Endodermal cell (in vitro differentiated cells): ENCODE measurements at regions not wholly inside any gene's neighbourhood (a gene's known extent, or its start where the extent isn't known, plus 50 kb on each side); places are given as distances from the start of the nearest gene placed in this dataset.
A peak's percentile ranks its signal among the peaks of the same experiment; 100 is the strongest.

Source experiments
- DNase-seq: peaks from one replicate; pipeline ENCODE4 v3.0.0-alpha.2; 2017
- H3K27ac ChIP-seq: 2 replicates; pipeline ENCODE4 v1.5.1; 2013; ENCODE audit warnings: mild to moderate bottlenecking, low read depth, low read length, moderate library complexity
- H3K27me3 ChIP-seq: 2 replicates; pipeline ENCODE4 v1.6.1; 2013; ENCODE audit warnings: mild to moderate bottlenecking, low read length, moderate library complexity; ENCODE audit not compliant: insufficient read depth, control insufficient read depth, poor library complexity, severe bottlenecking
- H3K36me3 ChIP-seq: 2 replicates; pipeline ENCODE4 v1.7.0; 2013; ENCODE audit warnings: mild to moderate bottlenecking, low read length, moderate library complexity; ENCODE audit not compliant: control insufficient read depth, insufficient read depth
- H3K4me1 ChIP-seq: one replicate; pipeline ENCODE4 v1.7.0; 2013; ENCODE audit warnings: low read length; ENCODE audit not compliant: control insufficient read depth, insufficient read depth
- H3K4me3 ChIP-seq: 2 replicates; pipeline ENCODE4 v1.5.1; 2013; ENCODE audit warnings: mild to moderate bottlenecking, low read length, moderate library complexity
- H3K9ac ChIP-seq: 2 replicates; pipeline ENCODE4 v1.6.1; 2013; ENCODE audit warnings: mild to moderate bottlenecking, low read length, moderate library complexity; ENCODE audit not compliant: poor library complexity, severe bottlenecking; ENCODE audit errors: extremely low read depth
- H3K9me3 ChIP-seq: 2 replicates; pipeline ENCODE4 v1.6.1; 2013; ENCODE audit warnings: mild to moderate bottlenecking, low read length, moderate library complexity; ENCODE audit not compliant: control insufficient read depth
- H3K27ac Mint-ChIP-seq: 2 replicates; pipeline ENCODE4 v1.8.0; 2020; ENCODE audit warnings: mixed read lengths
- H3K27me3 Mint-ChIP-seq: 2 replicates; pipeline ENCODE4 v1.8.0; 2021; ENCODE audit warnings: mild to moderate bottlenecking, mixed read lengths; ENCODE audit not compliant: insufficient read depth
- H3K36me3 Mint-ChIP-seq: 2 replicates; pipeline ENCODE4 v1.8.0; 2020; ENCODE audit warnings: low read depth, mixed read lengths
- H3K4me1 Mint-ChIP-seq: 2 replicates; pipeline ENCODE4 v1.8.0; 2020; ENCODE audit warnings: mixed read lengths
- H3K4me3 Mint-ChIP-seq: 2 replicates; pipeline ENCODE4 v1.8.0; 2020; ENCODE audit warnings: mild to moderate bottlenecking, moderate library complexity, mixed read lengths
- H3K9me3 Mint-ChIP-seq: 2 replicates; pipeline ENCODE4 v1.8.0; 2020; ENCODE audit warnings: mild to moderate bottlenecking, mixed read lengths
- WGBS, 2 experiments: methylation state at CpG; one replicate each; pipeline versions ENCODE4 v1.1.5 to v1.1.7; 2013; ENCODE audit warnings: missing lambda C conversion rate in 2 of 2, mixed read lengths in 1 of 2; ENCODE audit not compliant: insufficient coverage in 1 of 2, insufficient read length in 1 of 2; 5-methylcytosine and 5-hydroxymethylcytosine counted together
- TF ChIP-seq, protein P1 (sequence below): fragments of 200-600 bp; sonication (generic); conservative IDR thresholded peaks from 2 replicates; pipeline ENCODE4 v1.5.0; 2021; ENCODE audit warnings: antibody characterized with exemption, mild to moderate bottlenecking

DNA sequence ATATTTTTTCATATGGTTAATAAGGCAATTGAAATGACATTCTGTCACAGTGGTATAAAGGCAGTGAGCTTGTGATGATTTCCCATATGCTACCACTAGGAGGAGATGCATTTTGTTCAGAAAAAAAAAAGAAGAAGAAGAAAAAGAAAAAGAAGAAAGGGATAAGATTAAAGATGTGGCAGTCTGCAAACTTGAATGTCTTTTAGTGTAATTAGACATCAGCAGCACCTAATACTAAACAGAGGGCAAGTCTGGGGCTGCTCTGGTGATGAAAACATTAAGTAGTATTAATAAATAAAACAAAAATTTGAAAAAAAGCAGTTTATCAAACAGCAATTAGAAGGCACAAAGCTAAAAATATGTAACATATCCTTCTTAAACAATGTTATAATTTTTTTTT is 95.4 kb upstream of the DEFB112 start:
- Mint-ChIP-seq H3K4me1 (no peaks in the 10 kb centered on the region), H3K27me3 (no peaks in the 10 kb centered on the region), H3K36me3 (no peaks in the 10 kb centered on the region), H3K27ac (no peak overlapping the region), H3K4me3 (no peak overlapping the region), H3K9me3 (no peaks in the 10 kb centered on the region)
- Histone ChIP-seq H3K36me3 (no peaks in the 10 kb centered on the region), H3K27me3 (no peaks in the 10 kb centered on the region), H3K4me1 (no peaks in the 10 kb centered on the region), H3K9me3 (no peaks in the 10 kb centered on the region), H3K27ac (no peak overlapping the region), H3K4me3 (no peak overlapping the region), H3K9ac (no peak overlapping the region)
- DNase-seq, result no peak
- TF ChIP-seq, protein P1, sequence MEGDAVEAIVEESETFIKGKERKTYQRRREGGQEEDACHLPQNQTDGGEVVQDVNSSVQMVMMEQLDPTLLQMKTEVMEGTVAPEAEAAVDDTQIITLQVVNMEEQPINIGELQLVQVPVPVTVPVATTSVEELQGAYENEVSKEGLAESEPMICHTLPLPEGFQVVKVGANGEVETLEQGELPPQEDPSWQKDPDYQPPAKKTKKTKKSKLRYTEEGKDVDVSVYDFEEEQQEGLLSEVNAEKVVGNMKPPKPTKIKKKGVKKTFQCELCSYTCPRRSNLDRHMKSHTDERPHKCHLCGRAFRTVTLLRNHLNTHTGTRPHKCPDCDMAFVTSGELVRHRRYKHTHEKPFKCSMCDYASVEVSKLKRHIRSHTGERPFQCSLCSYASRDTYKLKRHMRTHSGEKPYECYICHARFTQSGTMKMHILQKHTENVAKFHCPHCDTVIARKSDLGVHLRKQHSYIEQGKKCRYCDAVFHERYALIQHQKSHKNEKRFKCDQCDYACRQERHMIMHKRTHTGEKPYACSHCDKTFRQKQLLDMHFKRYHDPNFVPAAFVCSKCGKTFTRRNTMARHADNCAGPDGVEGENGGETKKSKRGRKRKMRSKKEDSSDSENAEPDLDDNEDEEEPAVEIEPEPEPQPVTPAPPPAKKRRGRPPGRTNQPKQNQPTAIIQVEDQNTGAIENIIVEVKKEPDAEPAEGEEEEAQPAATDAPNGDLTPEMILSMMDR, result peak; percentile 79

DNA sequence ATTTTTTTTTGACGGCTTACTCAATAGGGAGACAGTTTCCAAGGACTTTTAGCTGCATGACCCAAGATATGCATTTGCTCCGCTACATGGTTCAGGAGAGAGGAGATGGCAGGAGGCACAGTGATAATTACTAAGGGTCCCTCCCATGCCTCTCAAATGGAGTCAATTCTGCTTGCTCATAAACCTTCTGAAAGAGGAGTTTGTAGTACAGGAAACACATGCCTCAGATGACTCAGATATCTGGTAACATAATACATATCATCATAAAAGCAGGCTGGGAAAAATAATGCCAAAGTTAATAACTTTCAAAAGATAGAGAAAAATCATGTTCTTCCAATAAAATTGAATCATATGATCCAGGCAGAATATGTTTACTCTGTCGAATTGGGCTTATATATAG is 97.6 kb upstream of the DEFB112 start:
- Histone ChIP-seq H3K4me3 (no peak overlapping the region), H3K4me1 (no peaks in the 10 kb centered on the region), H3K9ac (no peak overlapping the region), H3K27ac (no peak overlapping the region), H3K9me3 (no peaks in the 10 kb centered on the region), H3K27me3 (no peaks in the 10 kb centered on the region), H3K36me3 (no peaks in the 10 kb centered on the region)
- DNase-seq, result no peak
- no peak overlapping the region for H3K27ac Mint-ChIP-seq
- TF ChIP-seq, protein P1, result no peak
- no peaks in the 10 kb centered on the region for H3K27me3 Mint-ChIP-seq
- H3K4me1 Mint-ChIP-seq, result no peaks in the 10 kb centered on the region
- 94% methylated on average over 2 to 3 of the region's 3 CpGs for WGBS, 2 experiments
- no peaks in the 10 kb centered on the region for H3K36me3 Mint-ChIP-seq
- H3K9me3 Mint-ChIP-seq, result no peaks in the 10 kb centered on the region
- no peak overlapping the region for H3K4me3 Mint-ChIP-seq

DNA sequence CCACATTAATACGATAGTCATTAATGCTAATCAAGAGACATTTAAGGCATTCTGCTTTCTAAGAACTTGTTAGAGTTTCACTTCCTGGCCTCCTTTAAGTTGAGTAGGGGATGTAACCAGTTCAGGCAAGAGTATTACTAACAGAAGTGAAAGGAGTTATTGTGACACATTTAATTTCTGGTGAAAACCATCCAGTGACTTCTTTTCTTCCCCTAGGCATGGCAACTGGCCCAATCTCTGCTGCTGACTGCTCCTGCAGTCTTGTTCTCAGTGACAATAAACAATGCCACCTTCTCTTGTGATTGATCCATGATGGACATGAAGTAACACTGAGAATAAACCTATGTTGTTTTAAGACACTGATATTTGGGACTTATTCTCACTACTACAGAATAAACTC is 130.9 kb upstream of the DEFB112 start:
- no peaks in the 10 kb centered on the region for H3K9me3 Mint-ChIP-seq
- no peaks in the 10 kb centered on the region for H3K36me3 ChIP-seq
- no peak overlapping the region for H3K9ac ChIP-seq
- no peak overlapping the region for H3K27ac Mint-ChIP-seq
- H3K27me3 Mint-ChIP-seq, result peaks cover 4% of the 10 kb centered on the region
- no peak overlapping the region for H3K4me3 Mint-ChIP-seq
- H3K27me3 ChIP-seq, result no peaks in the 10 kb centered on the region
- H3K27ac ChIP-seq, result no peak overlapping the region
- TF ChIP-seq, protein P1, result no peak
- H3K9me3 ChIP-seq, result no peaks in the 10 kb centered on the region
- H3K4me1 Mint-ChIP-seq, result no peaks in the 10 kb centered on the region
- no peaks in the 10 kb centered on the region for H3K4me1 ChIP-seq
- no peak for DNase-seq
- H3K4me3 ChIP-seq, result no peak overlapping the region
- WGBS, 2 experiments, result 100% methylated on average over 1 of the region's 1 CpG
- no peaks in the 10 kb centered on the region for H3K36me3 Mint-ChIP-seq
